Hepatocyte (in vitro differentiated cells): ENCODE measurements at regions not wholly inside any gene's neighbourhood (a gene's known extent, or its start where the extent isn't known, plus 50 kb on each side); places are given as distances from the start of the nearest gene placed in this dataset.
A peak's percentile ranks its signal among the peaks of the same experiment; 100 is the strongest.

Experiments
- DNase-seq: peaks from one replicate; pipeline ENCODE4 v3.0.0-alpha.2; 2016; ENCODE audit warnings: low spot score
- H2AFZ ChIP-seq: fragments of 200-600 bp; sonication (generic); 2 replicates; pipeline ENCODE4 v1.6.0; 2016; ENCODE audit warnings: antibody characterized with exemption, mild to moderate bottlenecking
- H3K27ac ChIP-seq: fragments of 200-600 bp; sonication (generic); 2 replicates; pipeline ENCODE4 v1.5.1; 2016; ENCODE audit warnings: mild to moderate bottlenecking
- H3K27me3 ChIP-seq: fragments of 200-600 bp; sonication (generic); 2 replicates; pipeline ENCODE4 v1.6.1; 2016
- H3K36me3 ChIP-seq: fragments of 200-600 bp; sonication (generic); replicated peaks from 2 replicates; pipeline ENCODE4 v1.5.1; 2016; ENCODE audit warnings: low read depth; ENCODE audit not compliant: insufficient read depth
- H3K4me1 ChIP-seq: fragments of 200-600 bp; sonication (generic); 2 replicates; pipeline ENCODE4 v1.5.1; 2016; ENCODE audit warnings: mild to moderate bottlenecking, moderate library complexity; ENCODE audit not compliant: insufficient read depth
- H3K4me2 ChIP-seq: fragments of 200-600 bp; sonication (generic); 2 replicates; pipeline ENCODE4 v1.6.0; 2016
- H3K4me3 ChIP-seq: fragments of 200-600 bp; sonication (generic); 2 replicates; pipeline ENCODE4 v1.5.1; 2016; ENCODE audit warnings: mild to moderate bottlenecking
- H3K79me2 ChIP-seq: fragments of 200-600 bp; sonication (generic); 2 replicates; pipeline ENCODE4 v1.6.0; 2017; ENCODE audit warnings: mild to moderate bottlenecking
- H3K9me2 ChIP-seq: fragments of 200-600 bp; sonication (generic); replicated peaks from 2 replicates; pipeline ENCODE4 v1.6.0; 2017; ENCODE audit warnings: mild to moderate bottlenecking; ENCODE audit not compliant: insufficient read depth
- H3K9me3 ChIP-seq: fragments of 200-600 bp; sonication (generic); 2 replicates; pipeline ENCODE4 v1.5.1; 2016; ENCODE audit warnings: low read depth, mild to moderate bottlenecking
- H4K20me1 ChIP-seq: fragments of 200-600 bp; sonication (generic); 2 replicates; pipeline ENCODE4 v1.6.0; 2016; ENCODE audit warnings: mild to moderate bottlenecking; ENCODE audit not compliant: insufficient read depth, poor library complexity, severe bottlenecking
- EZH2 ChIP-seq: fragments of 200-600 bp; sonication (generic); IDR thresholded peaks from 2 replicates; pipeline ENCODE4 v1.6.1; 2016; ENCODE audit warnings: antibody characterized with exemption, mild to moderate bottlenecking, borderline replicate concordance
- EZH2phosphoT487 ChIP-seq: fragments of 200-600 bp; sonication (generic); IDR thresholded peaks from one replicate; pipeline ENCODE4 v1.6.1; 2018; ENCODE audit warnings: antibody characterized with exemption, mild to moderate bottlenecking, low read depth, moderate library complexity; ENCODE audit not compliant: unreplicated experiment, severe bottlenecking
- WGBS: methylation state at CpG from one replicate; pipeline ENCODE4 v1.1.6; 2016; ENCODE audit warnings: low lambda C conversion rate; ENCODE audit errors: missing lambda C conversion rate; 5-methylcytosine and 5-hydroxymethylcytosine counted together
- TF ChIP-seq, protein P1 (sequence below): fragments of 200-600 bp; sonication (generic); IDR thresholded peaks from 2 replicates; pipeline ENCODE4 v1.5.1; 2016; ENCODE audit warnings: antibody characterized with exemption, mild to moderate bottlenecking; ENCODE audit not compliant: poor library complexity

DNA sequence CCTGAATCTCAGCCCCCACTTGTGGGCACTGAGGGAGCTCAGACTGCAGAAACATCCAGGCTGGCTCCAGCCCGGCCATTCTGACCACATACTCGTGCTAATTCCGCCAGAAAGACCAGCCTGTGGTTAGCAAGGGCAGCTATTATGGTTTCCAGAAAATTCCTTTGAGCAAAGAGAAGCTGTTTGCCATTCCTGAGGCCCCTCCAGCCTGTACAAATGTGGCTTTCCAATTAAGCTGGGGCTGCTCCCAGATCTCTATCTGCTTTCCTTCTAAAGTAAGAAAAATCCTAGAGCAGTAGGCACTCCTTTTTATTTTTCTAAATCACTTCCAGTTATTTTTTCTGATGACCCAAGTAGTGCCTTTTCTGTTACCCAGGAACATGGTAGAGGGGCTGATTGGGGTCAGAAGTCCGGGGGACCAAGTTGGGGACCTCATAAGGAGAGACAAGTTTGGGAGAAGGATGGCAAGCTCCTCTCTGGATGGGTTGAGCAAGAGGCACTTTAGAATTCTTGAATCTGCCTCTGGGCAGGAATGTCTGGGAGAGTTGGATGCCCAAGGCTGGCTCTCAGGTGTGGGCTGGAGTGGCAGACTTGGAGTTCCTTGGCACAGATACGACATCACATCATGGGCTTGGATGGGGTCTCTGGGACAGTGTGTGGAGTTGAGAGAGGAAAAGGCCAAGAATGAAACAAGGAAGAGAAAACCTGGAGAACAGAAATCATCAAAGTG is 83.3 kb upstream of the TNRC6C start:
- Histone ChIP-seq H2AFZ (no peak overlapping the region), H3K4me1 (no peaks in the 10 kb centered on the region), H3K27me3 (no peaks in the 10 kb centered on the region), H4K20me1 (no peaks in the 10 kb centered on the region), H3K36me3 (no peaks in the 10 kb centered on the region), H3K27ac (peak overlapping the region; percentile 49), H3K9me3 (no peaks in the 10 kb centered on the region), H3K9me2 (no peaks in the 10 kb centered on the region), H3K4me2 (no peak overlapping the region), H3K79me2 (no peaks in the 10 kb centered on the region), H3K4me3 (no peak overlapping the region)
- TF ChIP-seq EZH2phosphoT487 (no peak), EZH2 (no peak)
- TF ChIP-seq, protein P1, sequence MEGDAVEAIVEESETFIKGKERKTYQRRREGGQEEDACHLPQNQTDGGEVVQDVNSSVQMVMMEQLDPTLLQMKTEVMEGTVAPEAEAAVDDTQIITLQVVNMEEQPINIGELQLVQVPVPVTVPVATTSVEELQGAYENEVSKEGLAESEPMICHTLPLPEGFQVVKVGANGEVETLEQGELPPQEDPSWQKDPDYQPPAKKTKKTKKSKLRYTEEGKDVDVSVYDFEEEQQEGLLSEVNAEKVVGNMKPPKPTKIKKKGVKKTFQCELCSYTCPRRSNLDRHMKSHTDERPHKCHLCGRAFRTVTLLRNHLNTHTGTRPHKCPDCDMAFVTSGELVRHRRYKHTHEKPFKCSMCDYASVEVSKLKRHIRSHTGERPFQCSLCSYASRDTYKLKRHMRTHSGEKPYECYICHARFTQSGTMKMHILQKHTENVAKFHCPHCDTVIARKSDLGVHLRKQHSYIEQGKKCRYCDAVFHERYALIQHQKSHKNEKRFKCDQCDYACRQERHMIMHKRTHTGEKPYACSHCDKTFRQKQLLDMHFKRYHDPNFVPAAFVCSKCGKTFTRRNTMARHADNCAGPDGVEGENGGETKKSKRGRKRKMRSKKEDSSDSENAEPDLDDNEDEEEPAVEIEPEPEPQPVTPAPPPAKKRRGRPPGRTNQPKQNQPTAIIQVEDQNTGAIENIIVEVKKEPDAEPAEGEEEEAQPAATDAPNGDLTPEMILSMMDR = no peak
- WGBS = 61% methylated on average over 5 of the region's 5 CpGs
- DNase-seq = no peak

DNA sequence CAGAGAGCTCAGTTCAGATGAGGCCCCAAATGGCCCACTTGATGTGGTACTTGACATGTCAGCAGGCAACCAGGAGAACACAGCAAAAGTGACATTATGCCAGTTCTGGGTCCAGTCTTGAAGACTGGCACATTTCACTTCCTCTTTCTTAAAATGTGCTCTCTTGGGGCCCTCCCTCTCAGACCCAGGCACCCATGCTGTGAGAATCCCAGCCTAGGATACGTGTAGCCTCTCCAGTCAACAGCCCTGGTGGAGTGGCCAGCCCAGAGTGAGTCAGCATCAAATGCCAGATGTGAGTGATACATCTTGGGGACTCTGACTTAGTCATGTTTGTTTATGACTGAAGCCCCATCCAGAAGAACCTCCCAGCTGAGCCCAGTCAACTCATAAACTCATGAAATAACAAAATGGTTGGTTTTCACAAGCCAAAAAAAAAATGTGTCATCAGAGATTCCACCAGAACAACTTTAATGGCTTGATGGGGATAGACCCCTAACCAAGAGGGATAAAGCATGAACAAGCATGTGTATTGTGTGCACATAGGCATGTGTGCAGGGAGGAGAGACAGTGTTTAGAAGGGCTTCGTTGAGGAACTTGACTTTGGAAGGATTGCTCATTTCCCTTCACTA is 82.5 kb upstream of the TNRC6C start:
- Histone ChIP-seq H3K27ac (no peak overlapping the region), H3K36me3 (no peaks in the 10 kb centered on the region), H3K27me3 (no peaks in the 10 kb centered on the region), H3K4me3 (no peak overlapping the region), H3K9me3 (no peaks in the 10 kb centered on the region), H2AFZ (no peak overlapping the region), H3K4me1 (no peaks in the 10 kb centered on the region), H3K4me2 (no peak overlapping the region), H4K20me1 (no peaks in the 10 kb centered on the region), H3K79me2 (no peaks in the 10 kb centered on the region), H3K9me2 (no peaks in the 10 kb centered on the region)
- 93% methylated on average over 2 of the region's 2 CpGs for WGBS
- DNase-seq = no peak
- TF ChIP-seq EZH2phosphoT487 = no peak
- no peak for TF ChIP-seq EZH2
- TF ChIP-seq, protein P1 = no peak

- H3K27ac ChIP-seq = no peak overlapping the region
- TF ChIP-seq EZH2phosphoT487 = no peak
- TF ChIP-seq, protein P1 = no peak
- no peak for TF ChIP-seq EZH2
Measured at GRCh38 chr17:77877036-77877435, 81.5 kb upstream of the TNRC6C start.

More at GRCh38 chr17:77877036-77877435, 81.5 kb upstream of the TNRC6C start:
- no peaks in the 10 kb centered on the region for H4K20me1 ChIP-seq
- H3K4me1 ChIP-seq = peaks cover 3% of the 10 kb centered on the region
- H3K79me2 ChIP-seq = no peaks in the 10 kb centered on the region
- no peaks in the 10 kb centered on the region for H3K27me3 ChIP-seq
- H3K4me2 ChIP-seq = no peak overlapping the region
- DNase-seq = no peak
- no peaks in the 10 kb centered on the region for H3K36me3 ChIP-seq
- no peak overlapping the region for H3K4me3 ChIP-seq
- H2AFZ ChIP-seq = no peak overlapping the region
- H3K9me3 ChIP-seq = no peaks in the 10 kb centered on the region
- H3K9me2 ChIP-seq = no peaks in the 10 kb centered on the region
- WGBS = 82% methylated on average over 3 of the region's 3 CpGs
